Chondrocyte (in vitro differentiated cells): ENCODE measurements at regions not wholly inside any gene's neighbourhood (a gene's known extent, or its start where the extent isn't known, plus 50 kb on each side); places are given as distances from the start of the nearest gene placed in this dataset.

ENCODE experiments used
- DNase-seq: peaks from one replicate; pipeline ENCODE4 v3.0.0; 2021; ENCODE audit warnings: mixed read lengths, low spot score
- H3K27ac Mint-ChIP-seq: one replicate; pipeline ENCODE4 v1.8.0; 2021; ENCODE audit warnings: mild to moderate bottlenecking, moderate library complexity, mixed read lengths; ENCODE audit not compliant: unreplicated experiment
- H3K27me3 Mint-ChIP-seq: 2 replicates; pipeline ENCODE4 v1.8.0; 2021; ENCODE audit warnings: low read depth, mixed read lengths
- H3K36me3 Mint-ChIP-seq: 2 replicates; pipeline ENCODE4 v1.8.0; 2021; ENCODE audit warnings: low read depth, mixed read lengths
- H3K4me1 Mint-ChIP-seq: 2 replicates; pipeline ENCODE4 v1.8.0; 2021; ENCODE audit warnings: low read depth, mild to moderate bottlenecking, mixed read lengths
- H3K4me3 Mint-ChIP-seq: one replicate; pipeline ENCODE4 v1.8.0; 2021; ENCODE audit warnings: mild to moderate bottlenecking, moderate library complexity, mixed read lengths; ENCODE audit not compliant: unreplicated experiment
- H3K9me3 Mint-ChIP-seq: 2 replicates; pipeline ENCODE4 v1.8.0; 2021; ENCODE audit warnings: low read depth, mixed read lengths
- TF ChIP-seq, protein P1 (sequence below): fragments of 200-600 bp; sonication (generic); IDR thresholded peaks from 2 replicates; pipeline ENCODE4 v1.5.0; 2021; ENCODE audit warnings: antibody characterized with exemption, mild to moderate bottlenecking, moderate library complexity

DNA sequence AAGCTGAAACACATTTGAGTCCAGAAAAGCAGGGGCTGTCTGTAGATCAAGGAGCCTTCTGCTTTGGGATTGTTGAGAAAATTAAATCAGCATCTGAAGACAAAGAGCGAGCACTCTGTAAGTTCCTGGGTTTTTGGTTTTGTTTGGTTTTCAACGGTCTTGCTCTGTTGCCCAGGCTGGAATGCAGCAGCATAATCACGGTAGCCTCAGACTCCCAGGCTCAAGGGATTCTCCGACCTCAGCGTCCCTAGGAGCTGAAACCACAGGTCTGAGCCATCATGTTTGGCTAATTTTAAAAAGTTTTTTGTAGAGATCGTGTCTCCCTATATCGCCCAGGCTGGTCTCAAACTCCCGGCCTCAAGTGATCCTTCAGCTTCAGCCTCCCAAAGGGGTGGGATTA is 266.5 kb upstream of the ADAMTS16 start:
- Mint-ChIP-seq H3K27ac (no peak overlapping the region), H3K36me3 (no peaks in the 10 kb centered on the region), H3K4me1 (no peaks in the 10 kb centered on the region), H3K4me3 (no peak overlapping the region), H3K27me3 (peaks cover 24% of the 10 kb centered on the region), H3K9me3 (no peaks in the 10 kb centered on the region)
- DNase-seq = no peak
- TF ChIP-seq, protein P1, sequence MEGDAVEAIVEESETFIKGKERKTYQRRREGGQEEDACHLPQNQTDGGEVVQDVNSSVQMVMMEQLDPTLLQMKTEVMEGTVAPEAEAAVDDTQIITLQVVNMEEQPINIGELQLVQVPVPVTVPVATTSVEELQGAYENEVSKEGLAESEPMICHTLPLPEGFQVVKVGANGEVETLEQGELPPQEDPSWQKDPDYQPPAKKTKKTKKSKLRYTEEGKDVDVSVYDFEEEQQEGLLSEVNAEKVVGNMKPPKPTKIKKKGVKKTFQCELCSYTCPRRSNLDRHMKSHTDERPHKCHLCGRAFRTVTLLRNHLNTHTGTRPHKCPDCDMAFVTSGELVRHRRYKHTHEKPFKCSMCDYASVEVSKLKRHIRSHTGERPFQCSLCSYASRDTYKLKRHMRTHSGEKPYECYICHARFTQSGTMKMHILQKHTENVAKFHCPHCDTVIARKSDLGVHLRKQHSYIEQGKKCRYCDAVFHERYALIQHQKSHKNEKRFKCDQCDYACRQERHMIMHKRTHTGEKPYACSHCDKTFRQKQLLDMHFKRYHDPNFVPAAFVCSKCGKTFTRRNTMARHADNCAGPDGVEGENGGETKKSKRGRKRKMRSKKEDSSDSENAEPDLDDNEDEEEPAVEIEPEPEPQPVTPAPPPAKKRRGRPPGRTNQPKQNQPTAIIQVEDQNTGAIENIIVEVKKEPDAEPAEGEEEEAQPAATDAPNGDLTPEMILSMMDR = no peak

DNA sequence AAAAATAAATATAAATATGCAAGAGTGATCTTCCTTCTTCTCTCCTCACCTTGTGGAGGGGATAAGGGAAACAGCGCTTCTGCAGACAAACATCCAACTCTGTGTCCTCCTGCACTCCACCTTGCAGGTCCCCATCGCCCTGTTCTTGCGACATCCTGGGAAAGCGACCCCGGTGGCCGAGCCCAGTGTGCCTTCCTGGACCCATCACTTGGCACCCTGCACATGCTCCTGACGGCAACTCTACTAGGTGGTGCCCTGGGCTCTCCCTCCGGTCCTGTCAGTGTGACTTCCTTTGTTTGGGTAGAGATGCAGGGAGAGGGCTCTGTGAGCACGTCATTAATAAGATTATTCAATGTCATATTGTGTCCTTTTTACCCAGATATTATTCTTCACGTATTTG is 266.0 kb upstream of the ADAMTS16 start:
- no peak for DNase-seq
- Mint-ChIP-seq H3K36me3 (no peaks in the 10 kb centered on the region), H3K4me3 (no peak overlapping the region), H3K27me3 (peaks cover 24% of the 10 kb centered on the region), H3K9me3 (no peaks in the 10 kb centered on the region), H3K27ac (no peak overlapping the region), H3K4me1 (no peaks in the 10 kb centered on the region)
- TF ChIP-seq, protein P1 = no peak

DNA sequence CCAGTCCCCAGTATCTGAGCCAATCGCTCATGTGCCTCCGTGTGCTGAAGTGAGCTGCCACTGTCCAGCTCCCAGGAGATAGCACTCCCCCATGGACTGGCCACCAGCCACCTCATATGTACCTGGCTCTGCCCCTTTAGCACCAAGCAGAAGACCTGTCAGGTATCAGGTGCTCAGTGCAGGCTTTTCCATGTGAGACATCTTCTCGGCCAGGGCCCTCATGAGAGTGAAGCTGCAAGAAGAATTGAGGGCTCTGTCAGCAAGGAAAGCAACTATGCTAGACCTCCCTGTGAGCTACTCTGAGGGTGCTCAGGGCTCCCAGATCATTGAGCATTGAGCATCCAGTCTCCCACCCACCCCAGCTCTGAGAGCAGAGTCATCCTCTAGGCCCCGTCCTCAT is 264.2 kb upstream of the ADAMTS16 start:
- TF ChIP-seq, protein P1 = no peak
- no peak for DNase-seq
- Mint-ChIP-seq H3K4me3 (no peak overlapping the region), H3K4me1 (peaks cover 5% of the 10 kb centered on the region), H3K27ac (no peak overlapping the region), H3K27me3 (peaks cover 20% of the 10 kb centered on the region), H3K9me3 (no peaks in the 10 kb centered on the region), H3K36me3 (no peaks in the 10 kb centered on the region)

DNA sequence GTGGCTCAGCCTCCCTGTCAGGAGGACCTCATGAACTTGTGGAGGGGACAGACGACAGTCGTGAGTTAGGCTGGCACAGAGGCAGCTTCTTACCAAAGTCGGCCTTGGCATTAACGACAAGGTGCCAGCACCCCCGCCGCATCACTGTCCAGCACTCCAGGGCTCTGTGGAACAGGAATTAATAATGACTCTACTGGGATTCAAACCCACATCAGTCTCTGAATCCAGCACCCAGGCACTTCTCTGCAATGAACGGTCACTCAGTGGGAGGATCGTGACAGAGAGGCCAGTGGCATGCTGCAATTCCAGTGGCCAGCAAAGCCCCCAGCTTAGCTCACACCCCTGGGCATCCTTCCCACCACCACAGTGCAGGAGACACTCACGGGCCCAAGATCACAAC is 263.3 kb upstream of the ADAMTS16 start:
- no peak overlapping the region for H3K4me3 Mint-ChIP-seq
- peaks cover 14% of the 10 kb centered on the region for H3K27me3 Mint-ChIP-seq
- H3K4me1 Mint-ChIP-seq = peaks cover 5% of the 10 kb centered on the region
- TF ChIP-seq, protein P1 = no peak
- no peak overlapping the region for H3K27ac Mint-ChIP-seq
- H3K9me3 Mint-ChIP-seq = no peaks in the 10 kb centered on the region
- DNase-seq = no peak
- H3K36me3 Mint-ChIP-seq = no peaks in the 10 kb centered on the region

DNA sequence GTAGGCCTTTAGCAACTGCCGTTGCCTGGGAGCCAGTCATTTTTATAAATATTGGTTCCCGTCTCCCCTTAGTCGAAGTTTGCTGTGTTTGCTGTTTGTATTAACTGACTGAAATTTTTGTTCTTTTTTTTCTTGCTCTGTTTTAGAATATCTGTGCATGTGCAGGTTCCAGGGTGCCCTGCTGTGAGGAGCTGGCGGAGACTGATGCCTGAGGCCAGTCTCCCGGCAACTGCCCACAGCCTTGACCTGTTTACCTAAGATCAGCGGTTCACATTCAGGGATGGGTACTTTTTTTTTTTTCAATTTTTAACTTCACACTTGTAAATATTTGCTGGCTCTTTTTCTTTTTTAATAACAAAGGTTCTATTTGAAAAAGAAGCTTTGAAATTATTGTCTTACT is 262.6 kb upstream of the ADAMTS16 start:
- DNase-seq = no peak
- Mint-ChIP-seq H3K36me3 (no peaks in the 10 kb centered on the region), H3K27ac (no peak overlapping the region), H3K27me3 (peaks cover 11% of the 10 kb centered on the region), H3K4me1 (peaks cover 5% of the 10 kb centered on the region), H3K4me3 (no peak overlapping the region), H3K9me3 (no peaks in the 10 kb centered on the region)
- TF ChIP-seq, protein P1 = no peak
